ENCODE measurements at regions not wholly inside any gene's neighbourhood (a gene's known extent, or its start where the extent isn't known, plus 50 kb on each side); places are given as distances from the start of the nearest gene placed in this dataset.
"Not testable (repeated sequence)": the region's sequence is repeated elsewhere in the genome, so short reads cannot be mapped to it uniquely, and the experiment has no call there.

- TF ChIP-seq POLR2A, CTCF, EP300 (IDR thresholded peaks at IDR 0.05): not testable (repeated sequence)
Measured at GRCh38 chr21:13378943-13379342, 230.6 kb upstream of the POTED start.

Data from tibial nerve (tissue), 4 donors.